ENCODE measurements at regions not wholly inside any gene's neighbourhood (a gene's known extent, or its start where the extent isn't known, plus 50 kb on each side); places are given as distances from the start of the nearest gene placed in this dataset.

DNA sequence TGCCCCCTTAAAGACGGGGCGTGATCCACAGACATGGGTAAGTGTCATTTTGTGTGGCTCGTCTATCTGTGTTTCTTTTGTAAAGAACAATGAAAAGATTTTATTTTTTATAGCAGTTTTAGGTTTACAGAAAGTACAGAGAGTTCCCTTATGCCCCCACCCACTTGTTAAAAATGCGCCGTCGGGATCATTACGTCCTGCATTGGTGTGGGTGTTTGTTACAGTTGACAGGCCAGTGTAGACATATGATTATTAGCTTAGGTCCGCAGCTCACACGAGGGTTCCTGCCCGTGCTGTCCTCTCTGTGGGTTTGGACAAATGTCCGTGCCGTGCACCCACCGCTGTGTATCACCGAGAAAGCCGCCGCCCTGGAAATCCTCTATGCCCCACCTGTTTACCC lies 50.5 kb downstream of the RGS12 start:
- DNase-seq (ENCODE audit: low read depth): no peak

DNA sequence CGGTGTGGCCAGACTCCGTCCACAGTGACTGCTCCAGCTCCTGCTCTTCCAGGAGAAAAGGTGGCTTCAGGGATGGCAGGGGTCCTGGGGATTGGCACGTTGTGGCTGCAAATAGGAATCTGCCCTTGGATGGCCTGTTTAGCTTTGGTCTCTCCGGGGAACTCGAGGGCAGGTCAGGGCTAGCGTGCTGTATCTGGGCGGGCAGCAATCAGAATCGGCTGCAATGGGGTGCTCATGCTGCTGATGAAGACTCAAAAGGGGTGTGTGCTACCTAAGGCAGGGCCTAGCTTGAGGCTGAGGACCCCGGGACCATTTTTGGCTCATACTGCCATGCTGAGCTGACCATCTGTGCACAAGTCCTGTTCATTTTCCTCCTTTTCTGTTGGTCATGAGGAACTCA lies 51.3 kb downstream of the RGS12 start:
- no peak for DNase-seq (ENCODE audit: low read depth)

DNA sequence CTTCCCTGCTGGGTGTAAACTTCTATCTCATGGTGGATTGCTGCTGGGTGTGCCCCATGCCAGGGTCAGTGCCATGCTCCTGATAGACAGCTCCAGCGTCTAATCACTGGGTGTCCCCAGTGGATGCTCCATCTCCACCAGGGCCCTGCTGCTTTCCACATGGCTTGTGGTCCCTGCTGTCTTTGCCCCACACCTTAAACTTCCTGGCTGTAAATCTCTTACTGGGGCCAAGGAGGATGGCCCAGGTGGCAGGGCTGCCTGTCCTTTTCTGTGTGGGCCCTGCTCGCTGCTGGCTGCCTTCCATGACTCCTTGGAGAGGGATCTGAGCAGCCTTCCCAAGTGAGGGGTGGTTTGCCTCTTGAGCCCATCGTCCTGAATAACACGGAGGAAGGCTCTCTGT lies 51.8 kb downstream of the RGS12 start:
- no peak for DNase-seq (ENCODE audit: low read depth)

DNA sequence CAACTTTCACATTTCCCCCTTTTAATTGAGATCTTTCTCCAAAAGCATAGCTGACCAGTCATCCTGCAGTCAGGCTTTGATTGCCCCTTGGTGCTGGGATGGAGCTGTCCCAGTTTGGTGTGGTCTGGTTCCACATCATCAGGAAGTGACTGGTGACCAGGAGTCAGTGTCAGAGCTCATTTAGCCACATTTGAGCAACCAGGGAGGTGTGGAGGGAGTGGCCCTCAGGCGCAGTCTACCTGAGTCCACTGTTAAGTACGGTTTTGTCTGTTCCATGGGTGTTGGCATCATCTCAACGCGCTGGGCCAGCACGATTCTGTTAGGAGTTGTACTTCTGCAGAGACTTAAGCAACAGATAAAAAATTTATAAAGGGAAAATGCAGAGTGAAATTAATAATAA lies 52.6 kb downstream of the RGS12 start:
- no peak for DNase-seq (ENCODE audit: low read depth)

DNA sequence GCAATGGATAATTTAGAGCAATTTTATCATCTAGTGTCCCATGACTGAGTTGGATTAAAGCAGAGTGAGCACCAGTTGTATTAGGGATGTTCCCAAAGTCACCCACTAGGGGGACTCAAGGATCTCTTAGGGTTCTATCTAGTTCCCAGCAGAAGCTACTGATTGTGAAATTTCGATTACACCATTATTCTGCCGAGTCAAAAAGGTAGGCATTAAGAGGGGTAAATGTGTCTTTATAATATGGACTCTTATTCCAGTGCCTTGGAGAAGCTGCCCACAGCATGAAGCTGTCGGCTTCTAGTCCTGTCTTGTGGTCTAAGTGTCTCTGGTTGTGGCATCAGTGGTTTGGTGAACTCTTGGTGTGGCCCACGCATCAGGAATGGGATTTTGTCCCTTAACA lies 53.3 kb downstream of the RGS12 start:
- DNase-seq (ENCODE audit: low read depth): peak; percentile 50

DNA sequence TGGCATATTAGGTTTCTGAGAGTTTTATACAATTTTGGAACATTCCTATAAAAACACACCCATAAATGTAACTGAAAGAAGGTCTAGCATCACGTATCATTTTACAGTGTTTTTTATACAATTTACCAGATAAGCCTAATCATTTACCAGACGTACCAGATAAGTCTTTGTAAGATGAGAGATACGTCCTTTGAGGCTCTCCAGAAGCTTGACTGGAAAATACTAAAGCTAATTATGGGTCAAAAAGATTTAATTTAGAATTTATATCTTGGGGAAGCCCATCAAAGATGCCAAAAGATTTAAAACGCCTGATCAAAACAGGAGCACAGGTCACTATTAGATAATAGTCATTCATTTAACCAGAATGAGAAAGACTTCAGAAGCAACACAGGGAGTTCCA lies 55.0 kb downstream of the RGS12 start:
- DNase-seq (ENCODE audit: low read depth): no peak

DNA sequence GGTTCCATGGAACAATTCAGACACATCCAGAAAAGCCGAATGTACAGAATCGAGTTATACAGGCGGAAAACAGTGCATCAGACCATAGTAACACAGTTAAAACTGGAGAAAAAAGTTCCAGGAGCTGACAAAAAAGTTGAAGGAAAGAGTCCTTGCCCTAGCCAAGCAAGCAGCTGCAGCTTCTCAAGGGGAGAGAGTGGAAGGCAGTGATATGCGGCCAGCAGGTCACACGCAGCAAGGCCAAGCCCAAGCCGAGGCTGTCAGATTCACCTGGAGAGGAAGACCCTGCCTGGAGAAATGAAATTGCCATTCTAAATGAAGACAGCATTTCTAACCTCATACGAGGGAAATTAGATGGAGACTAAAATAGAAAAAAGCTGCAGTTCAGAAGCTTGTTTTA lies 55.8 kb downstream of the RGS12 start:
- no peak for DNase-seq (ENCODE audit: low read depth)

DNA sequence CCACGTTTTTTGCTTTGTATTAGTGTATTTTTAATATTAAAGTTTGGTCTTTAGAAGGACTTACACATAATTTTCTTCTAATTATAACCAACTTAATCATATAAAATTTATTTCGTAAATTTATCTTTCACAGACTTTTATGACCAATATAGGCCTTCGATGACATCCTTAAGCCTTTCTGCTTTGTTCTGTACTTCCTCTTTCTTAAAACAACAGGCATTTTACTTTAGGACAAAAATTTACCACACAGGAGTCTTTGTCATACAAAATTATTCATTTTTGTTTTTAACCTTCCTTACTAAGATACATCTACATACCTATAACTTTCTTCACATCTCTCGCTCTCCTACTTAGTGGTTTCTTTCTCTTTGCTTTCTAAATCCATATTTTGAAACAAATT lies 56.3 kb downstream of the RGS12 start:
- DNase-seq (ENCODE audit: low read depth): no peak

DNA sequence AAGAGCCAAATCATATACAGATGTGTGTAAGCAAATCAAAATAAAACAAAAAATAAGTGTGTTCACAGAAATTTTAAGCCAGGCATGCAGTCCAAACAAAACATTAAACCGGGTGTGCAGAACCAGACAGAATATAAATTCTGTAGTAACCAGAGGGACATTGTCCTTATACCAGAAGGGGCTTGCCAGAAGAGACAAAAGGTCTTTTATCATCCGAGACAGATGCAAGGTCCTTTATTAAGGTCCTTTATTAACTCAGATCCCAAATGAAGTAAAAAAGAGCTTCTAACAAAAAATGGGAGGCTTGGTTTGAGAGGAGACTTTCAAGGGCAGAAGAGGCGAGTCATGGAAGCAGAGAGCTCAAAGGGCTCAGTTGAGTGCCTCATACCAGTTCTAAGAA lies 59.2 kb downstream of the RGS12 start:
- DNase-seq (ENCODE audit: low read depth): no peak

DNA sequence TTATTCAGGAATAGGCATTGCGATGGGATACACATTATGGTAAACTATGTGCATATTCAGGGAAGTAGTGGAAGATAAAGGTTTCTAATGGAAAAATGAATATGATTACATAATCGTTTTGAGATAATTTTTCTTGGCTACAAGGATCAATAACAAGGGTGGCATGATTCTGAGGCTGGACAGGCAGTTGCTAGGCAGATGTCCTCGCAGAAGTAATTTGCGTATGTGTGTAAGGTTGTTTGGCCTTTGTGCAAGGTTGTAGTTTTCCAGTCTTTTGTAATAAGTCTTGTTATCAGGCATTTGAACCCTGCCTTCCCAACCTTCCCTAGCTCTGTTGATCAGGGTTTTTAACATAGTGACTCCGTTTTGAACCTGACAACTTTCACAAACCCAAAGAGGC lies 59.7 kb downstream of the RGS12 start:
- DNase-seq (ENCODE audit: low read depth): no peak

DNA sequence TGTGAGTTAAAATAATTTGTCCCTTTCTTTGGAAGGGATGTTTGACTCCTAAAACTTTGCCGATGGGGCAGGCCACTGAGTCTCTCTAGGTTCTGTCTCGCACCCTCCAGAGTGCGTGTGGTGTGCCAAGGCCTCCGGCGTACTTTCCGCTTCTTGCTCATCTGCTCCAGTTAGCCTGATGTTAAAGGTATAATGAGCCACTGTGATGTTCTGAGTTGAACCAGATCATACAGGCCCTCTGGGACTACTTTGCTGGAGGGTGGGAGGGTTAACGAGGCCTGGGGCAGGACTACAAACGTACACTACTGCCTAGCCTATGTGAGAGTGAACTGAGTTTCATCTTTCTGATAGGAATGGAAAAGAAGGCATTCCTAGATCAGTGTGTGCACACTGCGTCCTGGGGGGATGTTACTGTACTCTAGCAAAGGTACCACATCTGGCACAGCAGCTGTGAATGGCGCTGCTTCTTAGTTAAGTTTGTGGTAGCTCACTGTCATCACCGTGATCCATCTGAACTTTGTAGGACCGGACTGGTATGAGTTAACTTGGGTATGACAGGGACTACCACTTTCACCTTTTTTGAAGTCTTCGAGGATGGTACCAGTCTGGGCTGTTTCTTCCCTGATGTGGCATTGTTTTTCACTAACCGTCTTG lies 60.2 kb downstream of the RGS12 start:
- no peak for DNase-seq (ENCODE audit: low read depth)

DNA sequence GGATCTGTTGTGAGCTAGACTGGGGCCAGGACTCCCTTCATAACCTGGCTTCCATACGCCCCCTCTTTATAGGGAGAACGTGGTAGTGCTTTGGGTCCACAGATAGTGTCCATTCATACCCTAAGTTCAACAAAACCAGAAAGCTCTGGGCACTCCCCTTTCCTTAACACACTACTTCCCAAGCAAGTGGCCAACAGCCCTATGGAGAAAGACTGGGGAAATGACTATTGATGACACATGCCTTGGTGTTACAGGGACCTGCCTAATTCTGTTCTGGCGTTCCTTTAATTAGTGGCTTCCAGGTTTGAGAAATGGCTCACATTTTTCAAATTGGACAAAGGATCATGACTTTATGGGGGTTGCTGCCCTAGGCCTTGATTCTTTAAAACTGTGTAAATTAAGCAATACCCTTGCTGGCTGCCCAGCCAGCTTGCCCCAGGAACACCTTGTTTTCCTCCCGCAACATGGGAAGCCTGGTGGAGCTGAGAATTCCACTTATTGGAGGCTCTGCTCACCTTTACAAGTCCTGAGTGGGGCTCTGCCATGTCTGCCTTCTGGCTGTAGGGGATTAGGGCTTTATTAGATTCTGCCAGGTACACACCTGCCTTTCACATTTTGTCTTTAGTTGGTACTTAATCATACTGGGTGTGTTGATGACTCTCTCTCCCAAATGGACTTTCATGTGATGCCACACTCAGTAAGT lies 61.1 kb downstream of the RGS12 start:
- no peak for DNase-seq (ENCODE audit: low read depth)

DNA sequence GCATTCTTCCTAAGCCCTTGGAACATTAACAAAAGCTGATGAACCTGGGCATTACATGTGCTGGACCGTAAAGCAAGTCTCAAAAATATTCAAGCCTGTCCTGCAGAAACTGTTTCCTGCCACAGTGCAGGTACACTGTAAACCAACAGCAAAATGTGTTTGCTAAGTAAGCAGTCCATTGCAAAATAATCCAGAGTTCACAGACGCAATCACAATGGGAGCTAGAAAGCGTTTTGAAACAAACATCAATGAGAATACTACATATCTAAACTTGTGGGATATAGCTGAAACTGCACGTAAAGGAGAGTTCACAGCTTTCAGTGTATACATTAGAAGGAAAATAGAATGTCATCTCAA lies 61.6 kb downstream of the RGS12 start:
- no peak for DNase-seq (ENCODE audit: low read depth)

DNA sequence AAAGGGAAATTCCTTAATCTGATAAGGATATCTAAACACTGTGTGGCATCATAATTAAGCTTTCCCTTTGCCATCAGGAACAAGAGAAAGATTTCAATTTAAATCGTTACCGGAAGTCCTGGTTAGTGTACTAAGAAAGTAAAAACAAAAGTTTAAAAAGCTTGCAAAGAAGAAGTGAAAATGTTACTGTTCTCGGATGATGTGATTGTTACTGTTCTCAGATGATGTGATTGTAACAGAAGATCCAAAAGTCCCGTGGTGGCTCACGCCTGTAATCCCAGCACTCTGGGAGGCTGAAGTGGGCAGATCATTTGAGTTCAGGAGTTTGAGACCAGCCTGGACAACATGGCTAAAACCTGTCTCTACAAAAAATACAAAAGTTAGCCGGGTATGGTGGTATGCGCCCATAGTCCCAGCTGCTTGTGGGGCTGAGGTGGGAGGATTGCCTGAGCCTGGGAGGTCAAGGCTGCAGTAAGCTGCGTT lies 62.5 kb downstream of the RGS12 start:
- DNase-seq (ENCODE audit: low read depth): no peak

DNA sequence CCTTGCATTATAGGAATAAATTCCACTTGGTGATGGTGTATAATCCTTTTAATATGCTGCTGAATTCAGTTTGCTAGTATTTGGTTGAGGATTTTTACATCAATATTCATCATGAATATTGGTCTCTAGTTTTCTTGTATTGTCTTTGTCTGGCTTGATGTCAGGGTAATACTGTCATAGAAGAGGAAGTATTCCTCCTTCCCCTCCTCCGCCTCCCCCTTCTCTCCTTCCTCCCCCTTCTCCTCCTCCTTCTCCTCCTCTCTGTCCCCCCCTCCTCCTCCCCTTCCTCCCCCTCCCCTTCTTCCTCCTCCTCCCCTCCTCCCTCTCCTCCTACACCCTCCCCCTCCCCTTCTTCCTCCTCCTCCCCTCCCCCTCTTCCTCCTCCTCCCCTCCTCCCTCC lies 65.8 kb downstream of the RGS12 start:
- no peak for DNase-seq (ENCODE audit: low read depth)

DNA sequence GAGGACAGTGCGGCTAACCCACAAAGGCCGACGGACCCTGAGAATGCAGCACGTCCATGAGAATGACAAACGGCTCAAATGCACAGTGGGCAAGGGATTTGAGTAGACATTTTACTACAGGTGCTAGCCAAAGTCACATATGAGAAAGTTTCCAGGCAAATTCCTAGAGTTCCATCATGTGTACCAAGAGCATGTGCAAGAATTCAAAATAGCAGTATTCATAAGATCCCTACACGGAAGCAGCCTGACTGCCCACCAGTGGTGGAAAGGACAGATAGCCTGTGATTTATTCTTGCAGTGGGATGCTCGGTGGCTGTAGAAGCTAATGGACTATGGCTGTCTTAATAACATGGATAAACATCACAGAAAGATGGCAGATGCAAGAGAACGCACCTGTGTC lies 68.0 kb downstream of the RGS12 start:
- DNase-seq (ENCODE audit: low read depth): no peak

DNA sequence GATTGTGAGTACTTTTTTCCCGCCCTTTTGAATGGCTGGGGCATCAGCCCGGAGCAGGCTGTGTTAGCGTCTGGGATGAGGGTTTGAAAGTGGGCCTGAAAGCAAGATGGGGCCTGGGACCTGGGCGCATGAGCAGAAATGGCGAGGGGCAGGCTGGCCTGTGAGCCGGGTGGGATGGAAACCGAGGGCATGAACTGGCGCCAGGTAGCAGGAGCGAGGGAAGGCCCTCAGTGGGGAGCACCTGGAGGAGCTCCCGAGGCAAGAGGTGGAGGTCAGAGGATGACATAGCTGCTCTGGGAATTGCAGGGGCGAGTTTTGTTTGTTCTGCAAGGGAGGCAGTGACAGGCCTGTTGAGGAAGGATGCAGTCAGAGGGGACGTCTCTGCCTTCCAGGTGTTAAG lies 68.6 kb downstream of the RGS12 start:
- no peak for DNase-seq (ENCODE audit: low read depth)

DNA sequence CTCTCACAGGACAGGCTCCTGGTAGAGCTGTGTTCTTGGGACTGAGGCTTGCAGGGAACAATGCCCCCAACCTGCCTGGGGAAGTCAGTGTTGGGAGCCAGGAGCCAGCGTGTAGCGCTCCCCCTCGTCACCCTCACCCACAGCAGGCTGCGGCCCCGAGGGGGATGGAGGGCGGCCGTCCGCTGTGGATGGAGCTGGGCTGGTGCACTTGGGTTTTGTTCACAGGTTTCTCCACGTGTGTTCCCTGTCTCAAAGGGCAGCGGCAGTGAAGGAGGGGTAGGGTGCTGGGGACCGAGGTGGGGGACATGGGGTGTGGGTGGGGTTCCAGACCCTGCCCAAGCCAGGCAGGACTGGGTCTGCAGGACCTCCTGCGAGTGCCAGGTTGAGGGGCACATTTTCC lies 69.1 kb downstream of the RGS12 start:
- no peak for DNase-seq (ENCODE audit: low read depth)

DNA sequence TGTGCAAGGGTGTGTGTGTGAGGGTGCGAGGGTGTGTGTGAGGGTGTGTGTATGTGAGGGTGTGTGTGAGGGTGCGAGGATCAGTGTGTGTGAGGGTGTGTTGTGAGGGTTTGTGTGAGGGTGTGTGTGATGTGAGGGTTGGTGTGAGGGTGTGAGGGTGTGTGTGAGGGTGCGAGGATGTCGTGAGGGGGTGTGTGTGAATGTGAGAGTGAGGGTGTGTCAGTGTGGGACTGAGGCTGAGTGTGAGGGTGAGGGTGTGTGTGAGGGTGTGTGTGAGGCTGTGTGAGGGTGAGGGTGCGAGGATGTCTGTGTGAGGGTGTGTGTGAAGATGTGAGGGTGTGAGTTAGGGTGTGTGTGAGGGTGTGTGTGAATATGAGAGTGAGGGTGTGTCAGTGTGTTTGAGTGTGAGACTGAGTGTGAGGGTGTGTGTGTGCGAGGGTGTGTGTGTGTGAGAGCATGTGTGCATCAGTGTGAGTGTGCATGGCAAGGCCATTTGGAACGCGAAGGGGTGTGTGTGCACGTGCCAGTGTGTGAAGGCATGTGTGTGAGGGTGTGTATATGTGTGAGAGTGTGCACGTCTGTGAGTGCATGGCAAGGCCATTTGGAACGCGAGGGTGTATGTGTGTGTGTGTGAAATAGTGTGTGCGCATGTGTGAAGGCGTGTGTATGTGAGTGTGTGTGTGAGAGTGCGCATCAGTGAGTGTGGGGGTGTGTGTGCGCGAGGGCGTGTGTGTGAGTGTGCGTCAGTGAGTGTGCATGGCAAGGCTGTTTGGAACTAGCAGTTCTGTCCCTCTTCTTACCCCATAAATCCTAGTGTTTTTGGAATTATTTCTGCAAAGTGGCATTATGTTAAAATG lies 69.8 kb downstream of the RGS12 start:
- no peak for DNase-seq (ENCODE audit: low read depth)

DNA sequence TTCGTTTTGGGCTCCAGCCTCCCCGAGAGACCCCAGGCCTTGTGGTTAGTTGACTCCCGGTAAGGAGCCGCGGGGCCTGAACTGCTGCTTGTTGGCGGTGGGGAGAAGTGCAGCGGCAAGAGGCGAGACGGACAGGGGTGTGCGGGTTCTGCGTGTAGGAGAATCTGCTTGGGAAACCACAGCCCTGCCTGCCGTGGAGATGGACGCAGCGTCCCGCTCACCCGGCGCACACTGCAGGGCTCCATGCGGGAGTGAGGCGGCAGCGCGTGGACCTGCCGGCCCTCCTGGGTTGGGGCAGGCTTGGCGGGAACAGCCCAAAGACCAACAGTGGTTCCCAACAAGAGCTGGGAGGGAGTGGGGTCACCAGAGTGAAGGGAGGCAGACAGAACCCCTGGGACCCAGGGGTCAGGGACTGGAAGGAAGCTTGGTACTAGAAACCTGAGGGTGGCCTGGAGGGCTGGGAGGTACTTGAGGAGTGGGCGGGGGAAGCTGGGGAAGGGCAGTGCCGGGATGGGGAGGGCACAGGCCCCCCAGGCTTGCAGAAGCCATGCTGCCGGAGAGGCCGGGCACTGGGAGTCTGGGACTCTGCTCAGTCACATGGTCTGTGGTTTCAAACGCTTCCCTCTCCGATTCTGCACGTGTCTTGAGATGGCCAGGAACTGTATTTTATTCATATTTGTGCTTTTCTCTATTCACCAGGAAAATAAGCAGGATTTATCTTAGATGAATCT lies 70.8 kb downstream of the RGS12 start:
- DNase-seq (ENCODE audit: low read depth): no peak

DNA sequence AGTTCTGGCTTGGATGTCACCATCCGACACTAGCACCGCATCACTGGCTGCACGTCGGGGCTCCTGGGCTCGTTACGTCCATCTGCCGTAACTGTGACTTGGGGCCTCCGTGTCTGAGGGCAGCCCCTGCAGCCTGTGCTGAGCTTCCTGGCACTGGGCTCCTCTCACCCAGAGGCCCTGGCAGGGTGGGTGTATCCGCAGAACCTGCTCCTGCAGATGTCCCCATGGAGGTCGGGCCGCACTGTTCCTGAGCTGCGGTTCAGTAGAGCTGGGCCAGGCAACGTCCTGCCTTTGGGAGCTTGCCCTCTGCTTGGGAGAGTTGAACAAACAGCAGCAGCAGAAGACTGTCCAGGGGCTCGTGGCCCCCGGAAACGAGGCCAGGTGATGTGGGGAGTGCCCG lies 71.4 kb downstream of the RGS12 start:
- no peak for DNase-seq (ENCODE audit: low read depth)

DNA sequence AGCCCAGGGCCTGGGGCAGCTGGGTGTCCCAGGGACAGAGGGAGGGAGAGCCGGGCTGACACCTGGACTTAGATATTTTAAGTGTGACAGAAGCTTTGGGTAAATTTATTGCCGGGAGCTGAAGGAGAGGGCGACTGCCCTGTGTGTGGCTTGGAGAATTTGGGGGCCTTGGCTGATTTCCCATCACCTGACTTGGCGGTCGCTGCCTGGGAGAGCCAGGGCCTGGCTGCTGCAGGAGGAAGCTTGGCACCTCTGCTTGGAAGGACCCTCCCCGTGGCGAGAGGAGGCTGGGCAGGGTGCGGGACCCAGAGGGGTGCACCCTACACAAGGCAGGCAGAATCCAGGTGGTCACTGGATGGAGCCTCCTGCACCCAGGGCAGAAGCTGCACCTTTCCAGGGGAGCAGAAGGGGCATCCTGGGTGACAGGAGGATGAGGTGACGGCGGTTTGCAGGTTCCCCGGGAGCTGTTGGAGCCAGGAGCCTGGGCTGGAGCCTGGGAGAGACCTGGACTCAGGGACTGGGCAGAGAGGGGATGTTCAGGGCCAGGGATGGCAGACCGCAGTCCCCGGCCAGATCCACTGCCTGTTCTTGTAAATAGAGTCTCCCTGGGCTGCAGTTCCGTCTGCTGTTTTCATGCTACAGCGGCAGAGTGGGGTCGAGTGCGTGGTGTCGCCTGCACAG lies 72.0 kb downstream of the RGS12 start:
- no peak for DNase-seq (ENCODE audit: low read depth)
